Smooth muscle cell (in vitro differentiated cells): ENCODE measurements at regions not wholly inside any gene's neighbourhood (a gene's known extent, or its start where the extent isn't known, plus 50 kb on each side); places are given as distances from the start of the nearest gene placed in this dataset.
"Not testable (repeated sequence)": the region's sequence is repeated elsewhere in the genome, so short reads cannot be mapped to it uniquely, and the experiment has no call there.

Source experiments
- DNase-seq: peaks from one replicate; lab custom pipeline; 2025; ENCODE audit not compliant: unreplicated experiment; lab: John Stamatoyannopoulos, UW
- H2AFZ ChIP-seq: fragments of 200-600 bp; sonication (generic); 2 replicates; pipeline ENCODE4 v1.6.0; 2016; ENCODE audit warnings: antibody characterized with exemption, low read depth, mild to moderate bottlenecking
- H3F3A ChIP-seq: fragments of 200-600 bp; sonication (generic); 2 replicates; pipeline ENCODE4 v1.6.0; 2017; ENCODE audit warnings: antibody characterized with exemption, low read depth
- H3K27ac ChIP-seq: fragments of 200-600 bp; sonication (generic); 2 replicates; pipeline ENCODE4 v1.5.1; 2016; ENCODE audit warnings: low read depth, mild to moderate bottlenecking
- H3K27me3 ChIP-seq: fragments of 200-600 bp; sonication (generic); 2 replicates; pipeline ENCODE4 v1.6.1; 2016; ENCODE audit warnings: low read depth, mild to moderate bottlenecking
- H3K36me3 ChIP-seq: fragments of 200-600 bp; sonication (generic); 2 replicates; pipeline ENCODE4 v1.5.1; 2016; ENCODE audit warnings: low read depth
- H3K4me1 ChIP-seq: fragments of 200-600 bp; sonication (generic); 2 replicates; pipeline ENCODE4 v1.5.1; 2016; ENCODE audit warnings: low read depth
- H3K4me2 ChIP-seq: fragments of 200-600 bp; sonication (generic); 2 replicates; pipeline ENCODE4 v1.6.0; 2016; ENCODE audit warnings: mild to moderate bottlenecking
- H3K4me3 ChIP-seq: fragments of 200-600 bp; sonication (generic); 2 replicates; pipeline ENCODE4 v1.5.1; 2016; ENCODE audit warnings: mild to moderate bottlenecking
- H3K79me2 ChIP-seq: fragments of 200-600 bp; sonication (generic); 2 replicates; pipeline ENCODE4 v1.6.0; 2016; ENCODE audit warnings: low read depth, mild to moderate bottlenecking
- H3K9ac ChIP-seq: fragments of 200-600 bp; sonication (generic); 2 replicates; pipeline ENCODE4 v1.6.0; 2016; ENCODE audit warnings: low read depth
- H3K9me3 ChIP-seq: fragments of 200-600 bp; sonication (generic); replicated peaks from 2 replicates; pipeline ENCODE4 v1.5.1; 2016; ENCODE audit warnings: low read depth
- H4K20me1 ChIP-seq: fragments of 200-600 bp; sonication (generic); 2 replicates; pipeline ENCODE4 v1.6.0; 2016; ENCODE audit warnings: low read depth
- WGBS: methylation state at CpG from one replicate; pipeline ENCODE4 v1.1.7; 2016; ENCODE audit warnings: low lambda C conversion rate; 5-methylcytosine and 5-hydroxymethylcytosine counted together
- TF ChIP-seq, protein P1 (sequence below): fragments of 200-600 bp; sonication (generic); IDR thresholded peaks from 2 replicates; pipeline ENCODE4 v1.5.1; 2017; ENCODE audit warnings: borderline replicate concordance, mild to moderate bottlenecking, antibody characterized with exemption; ENCODE audit not compliant: insufficient read depth, poor library complexity, severe bottlenecking

DNA sequence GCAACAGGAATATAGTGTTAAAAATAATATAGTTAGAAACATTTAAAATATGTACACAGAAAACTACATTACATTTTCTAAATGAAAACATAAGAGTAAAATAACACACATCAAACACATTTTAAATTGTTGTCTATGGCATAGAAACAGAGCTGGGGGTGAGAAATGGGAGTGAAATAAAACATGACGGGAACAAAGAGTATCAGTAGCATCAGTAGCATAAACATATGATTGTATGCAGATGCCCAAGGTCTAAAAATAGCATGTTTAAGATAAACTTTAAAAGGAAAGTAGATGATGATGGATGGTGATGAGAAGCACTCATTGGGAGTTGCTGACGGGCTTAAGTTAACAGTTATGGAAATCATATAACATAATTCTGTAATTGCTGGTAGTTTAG lies 1221.7 kb upstream of the SPRY2 start:
- no peak overlapping the region for H3K9ac ChIP-seq
- DNase-seq: no peak
- H4K20me1 ChIP-seq: no peaks in the 10 kb centered on the region
- H3K4me3 ChIP-seq: no peak overlapping the region
- H3K9me3 ChIP-seq: no peaks in the 10 kb centered on the region
- no peaks in the 10 kb centered on the region for H3F3A ChIP-seq
- no peaks in the 10 kb centered on the region for H3K36me3 ChIP-seq
- TF ChIP-seq, protein P1, sequence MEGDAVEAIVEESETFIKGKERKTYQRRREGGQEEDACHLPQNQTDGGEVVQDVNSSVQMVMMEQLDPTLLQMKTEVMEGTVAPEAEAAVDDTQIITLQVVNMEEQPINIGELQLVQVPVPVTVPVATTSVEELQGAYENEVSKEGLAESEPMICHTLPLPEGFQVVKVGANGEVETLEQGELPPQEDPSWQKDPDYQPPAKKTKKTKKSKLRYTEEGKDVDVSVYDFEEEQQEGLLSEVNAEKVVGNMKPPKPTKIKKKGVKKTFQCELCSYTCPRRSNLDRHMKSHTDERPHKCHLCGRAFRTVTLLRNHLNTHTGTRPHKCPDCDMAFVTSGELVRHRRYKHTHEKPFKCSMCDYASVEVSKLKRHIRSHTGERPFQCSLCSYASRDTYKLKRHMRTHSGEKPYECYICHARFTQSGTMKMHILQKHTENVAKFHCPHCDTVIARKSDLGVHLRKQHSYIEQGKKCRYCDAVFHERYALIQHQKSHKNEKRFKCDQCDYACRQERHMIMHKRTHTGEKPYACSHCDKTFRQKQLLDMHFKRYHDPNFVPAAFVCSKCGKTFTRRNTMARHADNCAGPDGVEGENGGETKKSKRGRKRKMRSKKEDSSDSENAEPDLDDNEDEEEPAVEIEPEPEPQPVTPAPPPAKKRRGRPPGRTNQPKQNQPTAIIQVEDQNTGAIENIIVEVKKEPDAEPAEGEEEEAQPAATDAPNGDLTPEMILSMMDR: no peak
- no peaks in the 10 kb centered on the region for H3K27me3 ChIP-seq
- no peaks in the 10 kb centered on the region for H3K4me1 ChIP-seq
- H3K4me2 ChIP-seq: no peak overlapping the region
- H3K79me2 ChIP-seq: no peaks in the 10 kb centered on the region
- H2AFZ ChIP-seq: no peak overlapping the region
- WGBS: 78% methylated on average over 2 of the region's 2 CpGs
- H3K27ac ChIP-seq: no peak overlapping the region

DNA sequence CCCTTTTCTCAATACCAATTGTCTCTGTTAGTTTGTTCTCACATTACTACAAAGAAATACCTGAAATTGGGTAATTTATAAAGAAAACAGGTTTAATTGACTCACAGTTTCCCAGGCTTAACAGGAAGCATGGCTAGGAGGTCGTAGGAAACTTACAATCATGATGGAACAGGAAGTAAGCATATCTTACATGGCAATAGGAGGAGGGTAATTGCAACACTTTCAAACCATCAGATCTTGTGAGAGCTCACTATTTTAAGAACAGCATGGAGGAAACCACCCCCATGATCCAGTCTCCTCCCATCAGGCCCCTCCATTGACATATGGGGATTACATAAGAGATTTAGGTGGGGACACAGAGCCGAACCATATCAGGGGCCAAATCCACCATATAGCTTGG lies 1210.1 kb upstream of the SPRY2 start:
- Histone ChIP-seq H3K9me3 (no peaks in the 10 kb centered on the region), H3K9ac (no peak overlapping the region), H3F3A (no peaks in the 10 kb centered on the region), H3K4me2 (no peak overlapping the region), H3K36me3 (no peaks in the 10 kb centered on the region), H3K4me3 (no peak overlapping the region), H3K27me3 (no peaks in the 10 kb centered on the region), H3K4me1 (no peaks in the 10 kb centered on the region), H2AFZ (no peak overlapping the region), H3K79me2 (no peaks in the 10 kb centered on the region), H3K27ac (no peak overlapping the region), H4K20me1 (no peaks in the 10 kb centered on the region)
- TF ChIP-seq, protein P1: no peak
- no peak for DNase-seq
- 59% methylated on average over 2 of the region's 2 CpGs for WGBS

DNA sequence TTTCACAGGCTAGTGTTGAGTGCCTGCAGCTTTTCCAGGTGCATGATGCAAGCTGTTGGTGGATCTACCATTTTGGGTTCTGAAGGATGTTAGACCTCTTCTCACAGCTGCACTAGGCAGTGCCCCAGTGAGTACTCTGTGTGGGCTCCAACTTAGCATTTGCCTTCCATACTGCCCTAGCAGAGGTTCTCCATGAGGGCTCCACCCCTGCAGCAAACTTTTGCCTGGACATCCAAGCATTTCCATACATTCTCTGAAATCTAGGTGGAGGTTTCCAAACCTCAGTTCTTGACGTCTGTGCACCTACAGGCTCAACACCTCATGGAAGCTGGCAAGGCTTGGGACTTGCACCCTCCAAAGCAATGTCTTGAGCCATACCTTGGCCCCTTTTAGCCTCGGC lies 1205.4 kb upstream of the SPRY2 start:
- H3K27me3 ChIP-seq: not testable (repeated sequence)

DNA sequence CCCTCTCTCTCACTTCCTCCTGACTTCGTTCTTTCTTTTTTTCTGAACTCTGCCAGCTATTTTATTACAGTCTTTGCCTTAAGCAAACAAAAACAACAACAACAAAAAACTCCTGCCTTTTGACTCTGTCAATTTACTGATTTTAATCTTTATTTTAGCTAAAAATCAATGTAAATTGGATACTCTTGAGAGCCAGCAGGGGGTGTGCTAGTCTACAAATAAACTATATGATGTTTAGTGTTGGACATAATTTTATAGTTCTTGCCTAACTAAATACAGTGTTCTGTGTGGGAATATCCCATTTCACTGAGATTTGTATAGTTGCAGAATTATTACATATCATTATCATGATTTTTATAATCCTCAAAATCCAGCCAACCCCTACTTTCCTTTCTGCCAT lies 1199.9 kb upstream of the SPRY2 start:
- Histone ChIP-seq H4K20me1 (no peaks in the 10 kb centered on the region), H2AFZ (no peak overlapping the region), H3K36me3 (no peaks in the 10 kb centered on the region), H3K79me2 (no peaks in the 10 kb centered on the region), H3K4me3 (no peak overlapping the region), H3K9me3 (no peaks in the 10 kb centered on the region), H3K4me2 (no peak overlapping the region), H3K4me1 (no peaks in the 10 kb centered on the region), H3K27ac (no peak overlapping the region), H3K9ac (no peak overlapping the region), H3K27me3 (no peaks in the 10 kb centered on the region), H3F3A (no peaks in the 10 kb centered on the region)
- TF ChIP-seq, protein P1: peak; percentile 61
- WGBS: 64% methylated on average over 1 of the region's 1 CpG
- no peak for DNase-seq

More for the DNA sequence above, 1205.4 kb upstream of the SPRY2 start:
- not testable (repeated sequence) for H3K9ac ChIP-seq, H4K20me1 ChIP-seq, H3K4me2 ChIP-seq, H3K4me1 ChIP-seq, H2AFZ ChIP-seq, H3F3A ChIP-seq, H3K27ac ChIP-seq, H3K79me2 ChIP-seq, H3K36me3 ChIP-seq, H3K9me3 ChIP-seq, H3K4me3 ChIP-seq, DNase-seq
- WGBS: 83% methylated on average over 2 of the region's 2 CpGs
